ENCODE measurements at regions not wholly inside any gene's neighbourhood (a gene's known extent, or its start where the extent isn't known, plus 50 kb on each side); places are given as distances from the start of the nearest gene placed in this dataset.
"Not testable (repeated sequence)": the region's sequence is repeated elsewhere in the genome, so short reads cannot be mapped to it uniquely, and the experiment has no call there.

GRCh38 chr4:66929748-66930147 lies 615.6 kb downstream of the CENPC start:
- DNase-seq (ENCODE audit: low read depth in 2 of 2), result no peak

- not testable (repeated sequence) for DNase-seq (ENCODE audit: low read depth in 2 of 2)
Measured at GRCh38 chr4:66928881-66929280, 616.4 kb downstream of the CENPC start.

GRCh38 chr4:66927937-66928336 lies 617.4 kb downstream of the CENPC start:
- no peak for DNase-seq (ENCODE audit: low read depth in 2 of 2)

GRCh38 chr4:66926687-66927086 lies 618.6 kb downstream of the CENPC start:
- DNase-seq (ENCODE audit: low read depth in 2 of 2), result no peak

- no peak for DNase-seq (ENCODE audit: low read depth in 2 of 2)
Measured at GRCh38 chr4:66923081-66923865, 622.0 kb downstream of the CENPC start.

- DNase-seq (ENCODE audit: low read depth in 2 of 2), result no peak
Measured at GRCh38 chr4:66921433-66921832, 623.9 kb downstream of the CENPC start.

GRCh38 chr4:66920514-66920913 lies 624.8 kb downstream of the CENPC start:
- no peak for DNase-seq (ENCODE audit: low read depth in 2 of 2)

- DNase-seq (ENCODE audit: low read depth in 2 of 2), result no peak
Measured at GRCh38 chr4:66911880-66912279, 633.4 kb downstream of the CENPC start.

- DNase-seq (ENCODE audit: low read depth in 2 of 2), result no peak
Measured at GRCh38 chr4:66906314-66906713, 639.0 kb downstream of the CENPC start.

- no peak for DNase-seq (ENCODE audit: low read depth in 2 of 2)
Measured at GRCh38 chr4:66899422-66900065, 645.8 kb downstream of the CENPC start.

- DNase-seq (ENCODE audit: low read depth in 2 of 2), result no peak
Measured at GRCh38 chr4:66893807-66894206, 651.5 kb downstream of the CENPC start.

GRCh38 chr4:66887061-66887460 lies 658.2 kb downstream of the CENPC start:
- DNase-seq (ENCODE audit: low read depth in 2 of 2), result no peak

- no peak for DNase-seq (ENCODE audit: low read depth in 2 of 2)
Measured at GRCh38 chr4:66885501-66886165, 659.7 kb downstream of the CENPC start.

GRCh38 chr4:66876946-66877345 lies 668.4 kb downstream of the CENPC start:
- no peak for DNase-seq (ENCODE audit: low read depth in 2 of 2)

- no peak for DNase-seq (ENCODE audit: low read depth in 2 of 2)
Measured at GRCh38 chr4:66872661-66873060, 672.6 kb downstream of the CENPC start.

- DNase-seq (ENCODE audit: low read depth in 2 of 2), result no peak
Measured at GRCh38 chr4:66863481-66863880, 681.8 kb downstream of the CENPC start.

- DNase-seq (ENCODE audit: low read depth in 2 of 2), result no peak
Measured at GRCh38 chr4:66855956-66856355, 689.3 kb downstream of the CENPC start.

- no peak for DNase-seq (ENCODE audit: low read depth in 2 of 2)
Measured at GRCh38 chr4:66853845-66854244, 691.5 kb downstream of the CENPC start.

- no peak for DNase-seq (ENCODE audit: low read depth in 2 of 2)
Measured at GRCh38 chr4:66852843-66853242, 692.5 kb downstream of the CENPC start.

- DNase-seq (ENCODE audit: low read depth in 2 of 2), result no peak
Measured at GRCh38 chr4:66849596-66849995, 695.7 kb downstream of the CENPC start.

GRCh38 chr4:66842724-66843088 lies 702.6 kb downstream of the CENPC start:
- DNase-seq (ENCODE audit: low read depth in 2 of 2), result no peak

- DNase-seq (ENCODE audit: low read depth in 2 of 2), result no peak
Measured at GRCh38 chr4:66842026-66842723, 703.1 kb downstream of the CENPC start.

Measured in stimulated activated CD8-positive, alpha-beta memory T cell treated with anti-CD3 and anti-CD28 coated beads, Interleukin-2, amount 100 ng/mL, for 1 hour (primary cell).